ENCODE measurements at regions not wholly inside any gene's neighbourhood (a gene's known extent, or its start where the extent isn't known, plus 50 kb on each side); places are given as distances from the start of the nearest gene placed in this dataset.

DNA sequence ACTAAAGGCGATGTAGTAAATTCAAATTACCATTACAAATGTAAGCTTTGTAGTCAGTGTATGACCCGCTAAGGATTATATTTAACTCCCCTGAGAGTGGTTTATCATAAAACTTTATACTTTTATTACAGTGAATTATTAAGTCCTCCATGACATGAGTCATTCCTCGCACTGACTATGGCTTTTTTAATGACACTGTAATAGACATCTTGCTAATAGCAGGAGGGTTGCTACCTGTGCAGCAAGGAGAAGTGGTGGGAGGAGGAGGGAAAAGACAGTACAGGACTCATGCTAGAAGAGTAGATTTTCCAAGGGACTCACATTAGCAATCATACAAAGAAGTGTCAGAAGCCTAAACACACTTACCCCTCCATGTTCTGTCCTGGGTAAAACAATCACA is 556.1 kb downstream of the BCL11A start:
- TF ChIP-seq POLR2AphosphoS5 (IDR thresholded peaks at IDR 0.05) (no peak), POLR2A (IDR thresholded peaks at IDR 0.05) (no peak)
- TF ChIP-seq, protein P1, sequence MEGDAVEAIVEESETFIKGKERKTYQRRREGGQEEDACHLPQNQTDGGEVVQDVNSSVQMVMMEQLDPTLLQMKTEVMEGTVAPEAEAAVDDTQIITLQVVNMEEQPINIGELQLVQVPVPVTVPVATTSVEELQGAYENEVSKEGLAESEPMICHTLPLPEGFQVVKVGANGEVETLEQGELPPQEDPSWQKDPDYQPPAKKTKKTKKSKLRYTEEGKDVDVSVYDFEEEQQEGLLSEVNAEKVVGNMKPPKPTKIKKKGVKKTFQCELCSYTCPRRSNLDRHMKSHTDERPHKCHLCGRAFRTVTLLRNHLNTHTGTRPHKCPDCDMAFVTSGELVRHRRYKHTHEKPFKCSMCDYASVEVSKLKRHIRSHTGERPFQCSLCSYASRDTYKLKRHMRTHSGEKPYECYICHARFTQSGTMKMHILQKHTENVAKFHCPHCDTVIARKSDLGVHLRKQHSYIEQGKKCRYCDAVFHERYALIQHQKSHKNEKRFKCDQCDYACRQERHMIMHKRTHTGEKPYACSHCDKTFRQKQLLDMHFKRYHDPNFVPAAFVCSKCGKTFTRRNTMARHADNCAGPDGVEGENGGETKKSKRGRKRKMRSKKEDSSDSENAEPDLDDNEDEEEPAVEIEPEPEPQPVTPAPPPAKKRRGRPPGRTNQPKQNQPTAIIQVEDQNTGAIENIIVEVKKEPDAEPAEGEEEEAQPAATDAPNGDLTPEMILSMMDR (IDR thresholded peaks at IDR 0.05): no peak
